Islet of Langerhans (tissue), 1 donor: ENCODE measurements at regions not wholly inside any gene's neighbourhood (a gene's known extent, or its start where the extent isn't known, plus 50 kb on each side); places are given as distances from the start of the nearest gene placed in this dataset.
"Not testable (repeated sequence)": the region's sequence is repeated elsewhere in the genome, so short reads cannot be mapped to it uniquely, and the experiment has no call there.

Experiments used
- FAIRE-seq: peaks from one replicate; lab custom pipeline; 2011; peaks lifted over from hg19 to GRCh38; lab: Jason Lieb, UNC

GRCh38 chr14:40248671-40249070 is 816.4 kb upstream of the FBXO33 start:
- no peak for FAIRE-seq

- no peak for FAIRE-seq
Observed at GRCh38 chr14:40240245-40240859, 808.1 kb upstream of the FBXO33 start.

DNA sequence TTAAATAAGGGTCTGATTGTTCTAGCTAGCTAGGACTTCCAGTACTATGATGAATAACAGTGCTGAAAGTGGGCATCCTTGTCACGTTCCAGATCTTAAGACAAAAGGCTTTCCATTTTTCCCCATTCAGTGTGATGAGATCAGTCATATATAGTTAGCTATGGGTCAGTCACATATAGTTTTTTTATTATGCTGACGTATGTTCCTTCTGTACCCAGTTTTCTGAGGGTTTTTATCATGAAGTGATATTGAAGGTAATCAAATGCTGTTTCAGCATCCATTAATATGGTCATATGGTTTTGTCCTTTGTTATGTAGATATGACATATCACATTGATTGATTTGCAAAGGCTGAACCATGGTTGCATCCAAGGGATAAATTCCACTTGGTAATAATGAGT is 800.1 kb upstream of the FBXO33 start:
- no peak for FAIRE-seq

GRCh38 chr14:40229676-40230075 is 797.4 kb upstream of the FBXO33 start:
- no peak for FAIRE-seq

DNA sequence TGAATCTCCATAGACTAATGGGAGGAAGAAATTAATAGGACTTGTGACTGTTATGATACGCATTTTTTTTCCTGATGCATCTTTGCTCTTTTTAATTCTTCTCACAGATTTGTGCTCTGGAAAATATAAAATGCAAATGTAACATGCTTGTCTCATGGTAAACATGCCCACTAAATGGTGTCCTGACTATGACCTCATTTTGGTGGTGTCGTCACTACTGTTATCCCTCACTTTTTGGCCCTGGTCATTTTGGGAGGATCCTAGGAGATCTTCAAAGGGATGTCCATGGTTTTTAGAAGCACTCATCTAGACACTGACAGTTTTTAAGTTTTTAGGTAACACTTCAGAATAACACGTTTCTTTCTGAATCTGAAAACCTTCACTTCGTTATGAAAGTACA is 790.8 kb upstream of the FBXO33 start:
- no peak for FAIRE-seq

DNA sequence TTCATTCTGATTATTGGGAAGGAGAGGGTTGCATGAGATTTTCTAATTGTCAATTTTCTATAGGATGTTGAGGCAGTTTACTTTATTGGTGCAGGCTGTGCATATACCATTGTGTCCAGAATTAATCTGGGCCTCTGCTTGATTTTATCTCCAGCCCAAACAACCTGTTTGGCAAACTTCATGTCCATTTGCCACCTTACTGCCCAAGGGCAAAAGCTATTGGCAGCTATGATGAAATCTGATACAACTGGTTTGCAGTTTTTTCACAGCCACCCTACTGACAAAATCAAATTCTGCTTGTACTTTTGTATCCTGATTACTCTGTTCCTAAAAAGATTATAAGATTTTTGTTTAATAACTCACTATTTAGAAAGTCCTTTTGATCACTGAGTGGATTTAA is 789.2 kb upstream of the FBXO33 start:
- no peak for FAIRE-seq

DNA sequence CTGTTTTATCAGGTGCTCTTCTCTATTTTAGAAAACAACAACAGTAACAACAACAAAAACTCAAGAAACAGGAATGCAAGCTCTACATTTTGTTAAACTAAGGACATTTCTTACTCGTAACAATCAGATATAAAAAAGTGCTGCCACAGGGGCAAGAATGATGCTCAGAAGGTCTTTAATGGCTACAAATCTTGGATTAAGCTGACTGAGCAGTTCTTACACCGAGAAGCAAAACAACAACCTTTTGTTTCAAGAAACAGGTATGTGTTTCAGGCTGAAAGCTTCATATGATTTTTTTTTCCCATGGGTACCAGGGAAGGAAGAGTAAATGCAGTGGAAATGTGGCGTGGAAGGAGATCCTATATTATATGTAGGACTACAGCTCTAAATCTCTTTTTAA is 786.8 kb upstream of the FBXO33 start:
- FAIRE-seq: no peak

- no peak for FAIRE-seq
Observed at GRCh38 chr14:40218282-40218941, 786.2 kb upstream of the FBXO33 start.

GRCh38 chr14:40216976-40217375 is 784.7 kb upstream of the FBXO33 start:
- FAIRE-seq: no peak

DNA sequence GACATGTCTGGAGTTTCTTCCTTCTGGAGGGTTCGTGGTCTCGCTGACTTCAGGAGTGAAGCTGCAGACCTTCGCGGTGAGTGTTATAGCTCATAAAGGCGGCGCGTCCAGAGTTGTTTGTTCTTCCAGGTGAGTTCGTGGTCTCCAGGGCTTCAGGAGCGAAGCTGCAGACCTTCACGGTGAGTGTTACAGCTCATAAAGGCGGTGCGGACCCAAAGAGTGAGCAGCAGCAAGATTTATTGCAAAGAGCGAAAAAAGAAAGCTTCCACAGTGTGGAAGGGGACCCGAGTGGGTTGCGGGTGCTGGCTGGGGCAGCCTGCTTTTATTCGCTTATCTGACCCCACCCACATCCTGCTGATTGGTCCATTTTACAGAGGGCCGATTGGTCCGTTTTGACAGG is 784.2 kb upstream of the FBXO33 start:
- FAIRE-seq: not testable (repeated sequence)

GRCh38 chr14:40213701-40214100 is 781.5 kb upstream of the FBXO33 start:
- no peak for FAIRE-seq

GRCh38 chr14:40204441-40205175 is 772.4 kb upstream of the FBXO33 start:
- FAIRE-seq: no peak

- no peak for FAIRE-seq
Observed at GRCh38 chr14:40199101-40199500, 766.9 kb upstream of the FBXO33 start.

DNA sequence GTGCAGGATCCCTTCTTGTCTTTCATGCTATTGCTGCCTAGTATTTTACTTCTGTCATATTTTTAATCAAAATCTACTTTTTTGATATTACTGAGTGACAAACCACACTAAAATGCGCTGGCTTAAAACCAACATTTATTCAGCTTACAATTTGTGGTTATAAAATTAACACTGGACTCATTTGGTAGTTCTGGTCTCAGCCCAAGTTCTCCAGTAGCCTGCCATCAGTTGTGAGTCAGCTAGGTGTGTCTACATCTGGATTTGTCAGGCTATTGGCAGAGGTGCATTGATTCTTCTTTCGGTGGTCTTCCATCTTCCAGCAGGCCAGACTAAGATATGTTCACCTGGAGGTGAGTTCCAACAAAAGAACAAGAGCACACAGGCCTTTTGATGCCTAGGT is 765.1 kb upstream of the FBXO33 start:
- no peak for FAIRE-seq

DNA sequence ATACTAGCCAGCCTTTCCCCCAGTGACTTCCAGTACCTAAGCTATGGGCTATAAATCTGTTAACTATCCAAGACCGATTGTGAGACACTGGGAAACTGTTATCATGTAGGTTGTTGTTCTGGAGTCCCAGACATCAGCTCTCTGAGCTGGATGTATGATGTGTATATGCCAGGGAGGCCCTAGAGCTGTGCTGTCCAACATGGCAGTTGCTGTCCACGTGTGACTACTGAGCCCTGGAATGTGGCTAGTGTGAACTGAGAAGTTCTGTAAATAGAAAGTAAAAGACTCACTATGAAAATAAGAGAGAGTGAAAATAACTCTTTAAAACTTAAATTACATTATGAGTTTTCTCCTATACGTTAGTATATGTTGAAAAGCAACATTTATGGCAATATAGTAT is 755.8 kb upstream of the FBXO33 start:
- FAIRE-seq: no peak

DNA sequence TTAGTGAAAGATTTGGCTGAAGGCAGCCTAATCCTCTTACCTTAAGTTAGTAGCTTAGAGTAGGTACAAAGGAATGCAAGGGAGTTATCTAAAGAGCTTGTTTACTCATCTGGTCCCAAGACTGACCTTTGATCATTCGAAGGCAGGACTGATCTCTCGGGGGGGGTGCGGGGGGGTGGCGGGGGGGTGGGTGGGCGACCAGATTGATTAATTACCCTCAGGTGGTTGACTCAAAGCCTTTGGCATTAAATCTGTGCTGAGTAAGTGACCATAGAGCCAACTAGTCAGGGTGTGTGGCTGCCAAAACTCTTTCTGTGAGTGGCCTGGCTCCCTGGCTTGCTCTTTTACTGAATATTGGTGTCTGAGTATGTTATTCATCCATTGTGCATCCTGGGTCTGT is 731.9 kb upstream of the FBXO33 start:
- FAIRE-seq: no peak

- no peak for FAIRE-seq
Observed at GRCh38 chr14:40139657-40140056, 707.4 kb upstream of the FBXO33 start.

DNA sequence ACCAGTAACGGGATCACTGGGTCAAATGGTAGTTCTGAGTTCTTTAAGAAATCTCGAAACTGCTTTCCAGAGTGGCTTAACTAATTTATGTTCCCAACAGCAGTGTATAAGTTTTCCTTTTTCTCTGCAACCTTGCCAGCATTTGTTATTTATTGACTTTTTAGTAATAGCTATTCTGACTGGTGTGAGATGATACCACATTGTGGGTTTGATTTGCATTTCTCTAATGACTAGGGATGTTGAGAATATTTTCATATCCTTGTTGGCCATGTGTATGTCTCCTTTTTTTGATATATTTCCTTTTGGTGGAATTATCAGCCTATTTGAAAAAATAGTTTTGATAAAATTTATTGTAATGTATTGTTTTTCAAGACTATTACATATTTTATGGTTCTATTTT is 701.2 kb upstream of the FBXO33 start:
- no peak for FAIRE-seq

- no peak for FAIRE-seq
Observed at GRCh38 chr14:40129159-40129558, 696.9 kb upstream of the FBXO33 start.

DNA sequence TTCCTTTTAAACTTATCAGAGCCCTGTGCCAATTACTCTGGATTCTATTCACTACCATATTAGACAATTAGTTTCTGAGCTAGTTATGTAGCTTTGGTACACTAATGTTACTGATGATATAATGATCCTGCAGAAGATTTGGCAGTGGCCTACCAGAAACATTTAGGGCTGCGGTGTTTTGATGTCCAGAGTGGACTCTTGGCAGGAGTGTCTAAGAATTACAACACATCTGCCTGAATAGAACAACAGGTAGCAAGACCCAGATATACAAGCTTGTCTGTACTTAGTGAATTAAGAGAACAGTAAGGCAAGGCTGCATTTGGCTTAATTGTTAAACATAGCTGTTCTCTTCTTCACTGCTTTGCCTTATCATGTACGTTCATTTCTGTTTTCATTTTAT is 691.6 kb upstream of the FBXO33 start:
- no peak for FAIRE-seq

DNA sequence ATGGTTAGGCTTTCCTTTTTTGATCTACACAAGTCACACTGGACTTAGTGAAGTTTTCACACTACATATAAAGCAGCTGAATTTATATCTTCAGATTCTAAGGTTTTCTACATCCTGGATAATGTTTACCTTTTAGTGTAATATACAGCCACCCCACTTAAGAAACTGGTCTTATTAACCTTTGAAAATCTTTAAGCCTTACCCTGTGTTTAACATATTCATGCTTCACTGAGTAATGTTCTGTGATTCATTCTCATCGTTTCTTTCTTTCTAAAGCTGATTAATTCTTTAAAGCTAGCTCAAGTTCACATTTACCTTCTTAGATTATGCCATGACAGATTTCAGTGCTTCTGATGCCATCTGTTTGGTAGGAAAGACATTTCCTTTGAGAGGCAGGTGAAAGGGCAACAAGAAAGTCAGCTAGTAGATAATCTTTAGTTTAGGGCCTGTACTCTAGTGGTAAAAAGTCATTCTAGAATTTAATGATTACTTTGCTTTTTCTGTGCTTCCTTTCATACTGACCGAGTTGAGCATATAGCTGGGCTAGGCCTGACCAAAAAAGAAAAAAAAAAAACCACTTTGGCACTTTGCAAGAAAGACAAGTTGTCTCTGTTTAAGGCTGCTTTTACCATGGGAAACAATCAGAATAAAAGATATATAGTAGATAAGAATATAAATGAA is 690.9 kb upstream of the FBXO33 start:
- no peak for FAIRE-seq

- FAIRE-seq: no peak
Observed at GRCh38 chr14:40119765-40120164, 687.5 kb upstream of the FBXO33 start.

GRCh38 chr14:40119321-40119720 is 687.1 kb upstream of the FBXO33 start:
- FAIRE-seq: no peak
